ENCODE measurements at regions not wholly inside any gene's neighbourhood (a gene's known extent, or its start where the extent isn't known, plus 50 kb on each side); places are given as distances from the start of the nearest gene placed in this dataset.

DNA sequence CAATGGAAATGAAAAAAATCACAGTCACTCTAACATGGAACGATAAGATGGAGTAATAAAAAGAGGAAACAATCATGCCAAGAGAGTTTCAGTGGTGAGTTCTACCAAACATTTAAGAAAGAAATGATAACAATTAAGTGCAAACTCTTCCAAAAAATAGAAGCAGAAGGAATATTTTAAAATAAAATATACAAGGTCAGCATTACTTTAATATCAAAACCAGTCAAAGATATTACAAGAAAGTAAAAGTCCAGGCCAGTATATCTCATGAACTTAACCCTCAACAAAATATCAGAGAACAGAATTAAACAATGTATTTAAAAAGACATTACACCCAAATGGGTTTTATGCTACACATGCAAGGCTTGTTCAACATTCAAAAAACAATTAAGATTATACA lies 829.4 kb downstream of the TRIB2 start:
- H3K27me3 ChIP-seq (ENCODE audit: insufficient read depth, low read length): no peaks in the 10 kb centered on the region
- no peaks in the 10 kb centered on the region for H3K9me3 ChIP-seq (ENCODE audit: low read depth, low read length)
- H3K79me2 ChIP-seq (ENCODE audit: insufficient read depth, low read length): no peaks in the 10 kb centered on the region
- TF ChIP-seq CTCF (IDR thresholded peaks at IDR 0.05; ENCODE audit: extremely low read depth, low read depth, low read length): no peak
- no peak for DNase-seq (ENCODE audit: insufficient read length, low spot score, missing footprints)
- H4K20me1 ChIP-seq (ENCODE audit: insufficient read depth, low read length): no peaks in the 10 kb centered on the region
- H3K27ac ChIP-seq (ENCODE audit: low read depth, low read length): no peak overlapping the region
- no peak overlapping the region for H2AFZ ChIP-seq (ENCODE audit: low read length)
- H3K4me2 ChIP-seq (ENCODE audit: insufficient read depth, low read length): no peak overlapping the region
- no peaks in the 10 kb centered on the region for H3K36me3 ChIP-seq (ENCODE audit: insufficient read depth, low read length)
- H3K4me3 ChIP-seq (ENCODE audit: insufficient read depth, low read length): no peak overlapping the region
- H3K4me1 ChIP-seq (ENCODE audit: insufficient read depth, low read length): no peaks in the 10 kb centered on the region

- Histone ChIP-seq H3K36me3 (ENCODE audit: insufficient read depth, low read length) (no peaks in the 10 kb centered on the region), H2AFZ (ENCODE audit: low read length) (no peak overlapping the region), H3K27me3 (ENCODE audit: insufficient read depth, low read length) (no peaks in the 10 kb centered on the region), H3K27ac (ENCODE audit: low read depth, low read length) (no peak overlapping the region), H3K4me2 (ENCODE audit: insufficient read depth, low read length) (no peak overlapping the region), H3K79me2 (ENCODE audit: insufficient read depth, low read length) (no peaks in the 10 kb centered on the region), H4K20me1 (ENCODE audit: insufficient read depth, low read length) (no peaks in the 10 kb centered on the region), H3K9me3 (ENCODE audit: low read depth, low read length) (no peaks in the 10 kb centered on the region), H3K4me1 (ENCODE audit: insufficient read depth, low read length) (no peaks in the 10 kb centered on the region), H3K4me3 (ENCODE audit: insufficient read depth, low read length) (no peak overlapping the region)
- no peak for DNase-seq (ENCODE audit: insufficient read length, low spot score, missing footprints)
- no peak for TF ChIP-seq CTCF (IDR thresholded peaks at IDR 0.05; ENCODE audit: extremely low read depth, low read depth, low read length)
Measured at GRCh38 chr2:13550285-13551231, 833.8 kb downstream of the TRIB2 start.

- TF ChIP-seq CTCF (IDR thresholded peaks at IDR 0.05; ENCODE audit: extremely low read depth, low read depth, low read length): no peak
- H3K4me3 ChIP-seq (ENCODE audit: insufficient read depth, low read length): no peak overlapping the region
- no peak for DNase-seq (ENCODE audit: insufficient read length, low spot score, missing footprints)
- no peaks in the 10 kb centered on the region for H3K36me3 ChIP-seq (ENCODE audit: insufficient read depth, low read length)
- no peak overlapping the region for H3K4me2 ChIP-seq (ENCODE audit: insufficient read depth, low read length)
- H3K79me2 ChIP-seq (ENCODE audit: insufficient read depth, low read length): no peaks in the 10 kb centered on the region
- no peaks in the 10 kb centered on the region for H4K20me1 ChIP-seq (ENCODE audit: insufficient read depth, low read length)
- H3K9me3 ChIP-seq (ENCODE audit: low read depth, low read length): peaks cover 4% of the 10 kb centered on the region
- H3K27ac ChIP-seq (ENCODE audit: low read depth, low read length): no peak overlapping the region
- H2AFZ ChIP-seq (ENCODE audit: low read length): no peak overlapping the region
- no peaks in the 10 kb centered on the region for H3K4me1 ChIP-seq (ENCODE audit: insufficient read depth, low read length)
- no peaks in the 10 kb centered on the region for H3K27me3 ChIP-seq (ENCODE audit: insufficient read depth, low read length)
Measured at GRCh38 chr2:13558368-13558767, 841.6 kb downstream of the TRIB2 start.

DNA sequence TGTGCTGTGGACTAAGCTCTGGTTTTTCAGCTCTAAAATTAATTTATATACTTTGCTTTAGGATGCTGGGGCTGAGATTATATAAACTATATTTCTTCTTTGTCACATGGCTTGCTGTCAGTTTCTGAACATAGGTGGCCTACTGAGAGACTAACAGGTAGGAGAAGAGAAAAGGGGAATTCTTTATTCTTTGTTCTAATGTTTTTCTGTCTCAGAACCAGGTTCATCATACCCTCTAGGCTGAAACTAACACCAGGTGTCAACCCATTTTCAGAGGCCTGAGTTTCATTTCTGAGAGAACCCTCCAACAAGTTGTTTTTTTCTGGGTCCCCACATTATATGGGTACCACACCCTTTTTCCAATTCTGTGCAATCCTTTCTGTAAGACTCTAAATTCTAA lies 843.6 kb downstream of the TRIB2 start:
- no peak for TF ChIP-seq CTCF (IDR thresholded peaks at IDR 0.05; ENCODE audit: extremely low read depth, low read depth, low read length)
- no peaks in the 10 kb centered on the region for H3K36me3 ChIP-seq (ENCODE audit: insufficient read depth, low read length)
- no peaks in the 10 kb centered on the region for H3K79me2 ChIP-seq (ENCODE audit: insufficient read depth, low read length)

More for the DNA sequence above, 843.6 kb downstream of the TRIB2 start:
- no peak for DNase-seq (ENCODE audit: insufficient read length, low spot score, missing footprints)
- no peaks in the 10 kb centered on the region for H3K4me1 ChIP-seq (ENCODE audit: insufficient read depth, low read length)
- no peak overlapping the region for H3K27ac ChIP-seq (ENCODE audit: low read depth, low read length)
- H3K27me3 ChIP-seq (ENCODE audit: insufficient read depth, low read length): no peaks in the 10 kb centered on the region
- no peak overlapping the region for H3K4me2 ChIP-seq (ENCODE audit: insufficient read depth, low read length)
- no peaks in the 10 kb centered on the region for H4K20me1 ChIP-seq (ENCODE audit: insufficient read depth, low read length)
- H3K9me3 ChIP-seq (ENCODE audit: low read depth, low read length): peaks cover 4% of the 10 kb centered on the region
- H2AFZ ChIP-seq (ENCODE audit: low read length): no peak overlapping the region
- H3K4me3 ChIP-seq (ENCODE audit: insufficient read depth, low read length): no peak overlapping the region
